ENCODE measurements at regions not wholly inside any gene's neighbourhood (a gene's known extent, or its start where the extent isn't known, plus 50 kb on each side); places are given as distances from the start of the nearest gene placed in this dataset.

DNA sequence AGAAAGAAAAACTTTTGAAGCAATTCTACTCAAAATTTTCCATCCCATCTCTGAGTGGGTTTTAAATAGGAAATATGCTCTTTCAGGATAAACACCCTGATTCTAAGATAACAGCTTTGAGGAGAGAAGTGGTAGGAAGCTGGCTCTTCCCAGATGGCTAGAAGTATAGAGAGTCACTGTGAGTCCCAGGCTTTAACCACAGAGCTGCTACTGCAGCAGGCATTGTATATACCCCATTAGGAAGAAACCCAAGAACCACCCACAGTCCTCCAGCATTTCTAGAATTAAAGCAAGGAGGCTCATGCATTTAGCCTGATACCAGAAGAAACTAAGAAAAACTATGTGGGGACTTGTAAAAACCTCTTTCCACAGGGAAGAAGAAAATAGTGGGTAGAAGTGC is 1405.6 kb upstream of the TENM4 start:
- TF ChIP-seq, protein P1, sequence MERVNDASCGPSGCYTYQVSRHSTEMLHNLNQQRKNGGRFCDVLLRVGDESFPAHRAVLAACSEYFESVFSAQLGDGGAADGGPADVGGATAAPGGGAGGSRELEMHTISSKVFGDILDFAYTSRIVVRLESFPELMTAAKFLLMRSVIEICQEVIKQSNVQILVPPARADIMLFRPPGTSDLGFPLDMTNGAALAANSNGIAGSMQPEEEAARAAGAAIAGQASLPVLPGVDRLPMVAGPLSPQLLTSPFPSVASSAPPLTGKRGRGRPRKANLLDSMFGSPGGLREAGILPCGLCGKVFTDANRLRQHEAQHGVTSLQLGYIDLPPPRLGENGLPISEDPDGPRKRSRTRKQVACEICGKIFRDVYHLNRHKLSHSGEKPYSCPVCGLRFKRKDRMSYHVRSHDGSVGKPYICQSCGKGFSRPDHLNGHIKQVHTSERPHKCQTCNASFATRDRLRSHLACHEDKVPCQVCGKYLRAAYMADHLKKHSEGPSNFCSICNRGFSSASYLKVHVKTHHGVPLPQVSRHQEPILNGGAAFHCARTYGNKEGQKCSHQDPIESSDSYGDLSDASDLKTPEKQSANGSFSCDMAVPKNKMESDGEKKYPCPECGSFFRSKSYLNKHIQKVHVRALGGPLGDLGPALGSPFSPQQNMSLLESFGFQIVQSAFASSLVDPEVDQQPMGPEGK (CRISPR knock-in tag; IDR thresholded peaks at IDR 0.05; ENCODE audit: borderline replicate concordance): no peak
- TF ChIP-seq CSDC2 (CRISPR knock-in tag; IDR thresholded peaks at IDR 0.05) (no peak), ARNTL (CRISPR knock-in tag; IDR thresholded peaks at IDR 0.05; ENCODE audit: borderline replicate concordance, low read depth) (no peak), ISL1 (CRISPR knock-in tag; IDR thresholded peaks at IDR 0.05) (no peak), ZFP3 (CRISPR knock-in tag; IDR thresholded peaks at IDR 0.05) (no peak), ZNF565 (CRISPR knock-in tag; conservative IDR thresholded peaks at IDR 0.05; ENCODE audit: low read depth) (no peak), RARB (CRISPR knock-in tag; IDR thresholded peaks at IDR 0.05) (no peak), TCF4 (CRISPR knock-in tag; IDR thresholded peaks at IDR 0.05; ENCODE audit: borderline replicate concordance) (no peak), ZNF8 (CRISPR knock-in tag; IDR thresholded peaks at IDR 0.05) (no peak), ZFP30 (CRISPR knock-in tag; IDR thresholded peaks at IDR 0.05) (no peak), OSR1 (CRISPR knock-in tag; IDR thresholded peaks at IDR 0.05) (no peak)

Measured in SK-N-SH treated with all-trans-retinoic acid at 6 μM for 48 hours (cell line).